Suppressor macrophage (primary cell): ENCODE measurements at regions not wholly inside any gene's neighbourhood (a gene's known extent, or its start where the extent isn't known, plus 50 kb on each side); places are given as distances from the start of the nearest gene placed in this dataset.
"Not testable (repeated sequence)": the region's sequence is repeated elsewhere in the genome, so short reads cannot be mapped to it uniquely, and the experiment has no call there.

ENCODE experiments used
- DNase-seq, 4 experiments: peaks; one replicate each; pipeline ENCODE4 v3.0.0-alpha.2; 2020 to 2022

GRCh38 chr14:86780461-86780860 is 1212.5 kb downstream of the GALC start:
- no peak for DNase-seq

GRCh38 chr14:86779416-86779815 is 1213.6 kb downstream of the GALC start:
- no peak for DNase-seq

DNA sequence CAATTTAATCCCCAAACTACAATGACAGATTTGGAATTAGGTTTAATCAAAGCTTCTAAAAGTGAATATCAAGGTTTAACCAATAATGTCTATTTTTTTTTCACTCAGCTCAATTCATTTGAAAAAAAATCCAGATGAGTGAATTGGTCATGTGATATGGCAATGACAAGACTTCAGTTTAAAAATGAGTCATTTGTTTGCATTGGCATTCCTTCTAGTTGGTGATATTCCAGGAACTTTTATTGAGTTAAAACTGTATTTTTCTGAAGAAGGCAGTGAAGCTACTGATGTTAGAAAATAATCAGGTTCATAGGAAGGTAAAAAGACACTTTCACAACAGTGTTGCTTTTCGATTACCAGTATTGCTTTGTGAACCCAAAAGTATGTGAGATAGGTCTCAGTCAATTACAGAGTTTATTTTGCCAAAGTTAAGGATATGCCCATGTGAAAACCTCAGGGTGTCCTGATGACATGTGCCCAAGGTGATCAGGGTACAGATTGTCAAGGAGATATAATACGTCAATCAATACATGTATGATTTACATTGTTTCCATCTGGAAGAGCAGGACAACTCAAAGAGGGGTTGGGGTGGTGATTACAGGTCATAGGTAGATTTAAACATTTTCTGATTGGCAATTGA is 1214.9 kb downstream of the GALC start:
- DNase-seq: no peak

DNA sequence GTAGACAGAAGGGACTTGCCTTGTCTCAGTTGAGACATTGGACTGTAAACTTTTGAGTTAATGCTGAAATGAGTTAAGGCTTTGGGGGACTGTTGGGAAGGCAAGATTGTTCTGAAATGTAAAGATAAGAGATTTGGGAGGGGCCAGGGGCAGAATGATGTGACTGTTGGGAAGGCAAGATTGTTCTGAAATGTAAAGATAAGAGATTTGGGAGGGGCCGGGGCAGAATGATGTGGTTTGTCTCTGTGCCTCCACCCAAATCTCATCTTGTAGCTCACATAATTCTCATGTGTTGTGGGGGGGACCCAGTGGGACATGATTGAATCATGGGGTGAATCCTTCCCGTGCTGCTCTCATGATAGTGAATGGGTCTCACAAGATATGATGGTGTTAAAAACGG is 1217.1 kb downstream of the GALC start:
- not testable (repeated sequence) for DNase-seq

DNA sequence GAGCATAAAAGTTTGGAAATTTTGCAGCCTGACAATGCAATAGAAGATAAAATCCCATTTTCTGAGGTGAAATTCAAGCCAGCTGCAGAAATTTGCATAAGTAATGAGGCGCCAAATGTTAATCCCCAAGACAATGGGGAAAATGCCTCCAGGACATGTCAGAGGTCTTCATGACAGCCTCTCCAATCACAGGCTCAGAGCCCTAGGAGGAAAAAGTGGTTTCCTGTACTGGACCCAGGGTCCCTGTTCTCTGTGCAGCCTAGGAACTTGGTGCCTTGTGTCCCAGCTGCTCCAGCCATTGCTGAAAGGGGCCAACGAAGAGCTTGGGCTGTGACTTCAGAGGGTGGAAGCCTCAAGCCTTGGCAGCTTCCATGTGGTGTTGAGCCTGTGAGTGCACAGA is 1218.1 kb downstream of the GALC start:
- no peak for DNase-seq

DNA sequence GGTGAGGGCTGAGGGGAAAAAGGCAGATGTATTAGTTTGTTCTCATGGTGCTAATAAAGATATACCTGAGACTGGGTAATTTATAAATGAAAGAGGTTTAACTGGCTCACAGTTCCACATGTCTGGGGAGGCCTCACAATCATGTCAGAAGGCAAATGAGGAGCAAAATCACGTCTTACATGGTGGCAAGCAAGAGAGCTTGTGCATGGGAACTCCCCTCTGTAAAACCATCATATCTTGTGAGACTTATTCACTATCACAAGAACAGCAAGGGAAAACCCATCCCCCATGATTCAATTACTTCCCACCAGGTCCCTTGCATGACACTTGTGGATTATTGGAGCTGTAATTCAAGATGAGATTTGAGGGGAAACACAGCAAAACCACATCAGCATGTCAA is 1220.9 kb downstream of the GALC start:
- DNase-seq: peak in 1 of 4 experiments; percentile 3

- peak in 2 of 4 experiments; percentile 8 to 9 for DNase-seq
Observed at GRCh38 chr14:86770186-86770585, 1222.8 kb downstream of the GALC start.

DNA sequence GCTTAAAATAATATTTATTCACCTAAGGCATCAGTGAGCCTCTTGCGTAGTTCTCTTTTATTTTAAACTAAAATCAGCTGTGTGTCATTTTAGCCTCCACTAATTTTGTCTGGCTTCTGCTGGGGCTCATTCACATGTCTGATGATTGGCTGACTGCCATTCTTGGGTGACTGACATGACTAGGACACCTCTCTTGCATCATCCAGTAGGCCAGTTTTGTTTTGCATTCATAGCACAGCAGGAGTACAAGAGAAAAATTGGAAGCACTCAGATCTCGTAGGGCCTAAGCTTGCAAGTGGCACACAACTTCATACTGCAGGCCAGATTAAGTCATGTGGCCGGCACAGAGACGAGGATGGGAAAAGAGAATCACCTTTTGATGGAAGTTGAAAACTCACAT is 1226.5 kb downstream of the GALC start:
- peak in 2 of 4 experiments; percentile 4 to 8 for DNase-seq

- no peak for DNase-seq
Observed at GRCh38 chr14:86761611-86762010, 1231.4 kb downstream of the GALC start.

GRCh38 chr14:86756521-86757190 is 1226.7 kb downstream of the FLRT2 start:
- DNase-seq: no peak

- not testable (repeated sequence) for DNase-seq
Observed at GRCh38 chr14:86750488-86750887, 1220.5 kb downstream of the FLRT2 start.

DNA sequence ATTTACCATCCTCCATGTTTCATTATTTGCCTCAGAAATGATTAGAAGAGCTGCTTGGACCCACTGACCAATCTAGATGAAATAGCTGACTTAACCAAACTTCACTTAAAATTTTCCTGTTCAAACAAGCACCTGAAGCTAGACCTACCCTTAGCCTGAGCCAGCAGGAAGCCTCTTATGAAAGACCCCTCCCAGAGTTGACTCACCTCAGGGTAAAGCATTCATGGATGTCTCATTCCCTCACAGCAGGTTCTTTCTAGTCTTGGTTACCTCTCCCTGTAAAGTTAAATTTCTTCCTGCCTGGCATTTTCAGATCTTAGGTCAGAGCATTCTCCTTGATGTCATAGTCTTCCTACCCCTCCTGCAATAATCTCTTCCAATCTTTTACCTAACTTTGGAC is 1209.8 kb downstream of the FLRT2 start:
- no peak for DNase-seq

GRCh38 chr14:86731427-86731826 is 1201.5 kb downstream of the FLRT2 start:
- DNase-seq: not testable (repeated sequence)

DNA sequence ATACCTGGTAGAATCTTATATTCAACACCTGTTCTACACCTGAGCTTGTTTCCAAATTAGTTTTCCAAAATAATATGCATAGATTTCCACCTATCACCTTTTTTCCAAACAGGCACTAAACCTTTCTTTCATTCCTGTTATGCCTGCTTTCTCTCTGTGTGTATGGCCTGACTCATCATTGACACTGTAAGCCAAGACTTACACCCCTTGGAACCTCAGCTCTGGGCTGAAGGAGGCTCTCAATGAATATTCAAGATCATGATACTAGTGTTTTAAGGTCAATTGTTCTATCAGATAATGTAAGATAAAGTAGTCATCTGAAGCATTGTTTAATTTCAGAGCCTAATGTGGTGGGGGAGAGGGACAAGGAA is 1193.3 kb downstream of the FLRT2 start:
- no peak for DNase-seq

DNA sequence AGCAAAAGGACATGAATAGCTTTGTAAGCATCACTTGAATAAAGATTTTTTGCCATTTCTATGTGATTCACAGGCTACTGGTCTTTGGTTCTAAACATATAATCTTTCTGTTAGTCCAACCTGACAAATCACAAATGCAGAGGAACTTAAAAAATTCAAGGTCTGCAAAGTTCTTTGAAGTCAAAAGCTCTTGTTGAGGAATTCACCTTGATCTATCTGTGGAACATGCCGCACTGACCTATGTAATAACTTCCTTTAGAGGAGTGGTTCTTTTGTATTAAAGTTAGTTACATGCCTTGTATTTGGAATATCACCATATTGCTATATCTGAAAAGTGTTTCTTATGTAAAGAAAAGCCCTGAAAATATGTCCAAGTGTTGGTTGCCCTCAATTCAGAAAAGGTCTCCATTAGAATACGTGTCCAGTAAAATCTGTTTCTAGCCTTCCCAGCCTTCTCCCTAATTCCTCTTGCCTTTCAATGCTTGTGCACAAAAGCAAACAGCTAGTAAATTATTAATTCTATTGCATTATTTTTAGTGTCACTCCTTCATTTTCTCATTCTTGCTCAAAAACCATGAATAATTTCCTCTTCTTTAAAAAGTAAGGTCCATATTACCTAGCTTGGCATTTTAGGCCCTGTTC is 1192.8 kb downstream of the FLRT2 start:
- no peak for DNase-seq

GRCh38 chr14:86714575-86714974 is 1184.6 kb downstream of the FLRT2 start:
- no peak for DNase-seq

- no peak for DNase-seq
Observed at GRCh38 chr14:86714153-86714552, 1184.2 kb downstream of the FLRT2 start.

DNA sequence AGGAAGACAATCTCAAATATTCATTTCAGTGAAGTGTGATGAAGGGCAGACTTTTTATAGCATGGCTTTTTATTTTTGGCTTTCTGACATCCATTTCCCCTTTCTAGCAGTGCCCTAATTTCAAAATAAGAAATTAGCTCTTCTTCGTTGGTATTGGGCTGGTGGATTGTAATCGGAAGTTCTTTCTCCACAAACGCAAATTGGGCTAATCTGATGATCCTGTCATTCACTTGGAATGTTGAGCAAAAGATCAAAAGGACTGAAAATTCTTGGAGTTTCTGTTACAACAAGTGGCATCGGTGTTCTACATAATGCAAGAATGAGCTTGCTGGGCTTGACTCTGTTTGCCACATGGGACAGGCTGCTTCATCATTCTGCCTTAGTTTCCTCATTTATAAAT is 1182.8 kb downstream of the FLRT2 start:
- peak in 3 of 4 experiments; percentile 3 to 38 (median 10) for DNase-seq

DNA sequence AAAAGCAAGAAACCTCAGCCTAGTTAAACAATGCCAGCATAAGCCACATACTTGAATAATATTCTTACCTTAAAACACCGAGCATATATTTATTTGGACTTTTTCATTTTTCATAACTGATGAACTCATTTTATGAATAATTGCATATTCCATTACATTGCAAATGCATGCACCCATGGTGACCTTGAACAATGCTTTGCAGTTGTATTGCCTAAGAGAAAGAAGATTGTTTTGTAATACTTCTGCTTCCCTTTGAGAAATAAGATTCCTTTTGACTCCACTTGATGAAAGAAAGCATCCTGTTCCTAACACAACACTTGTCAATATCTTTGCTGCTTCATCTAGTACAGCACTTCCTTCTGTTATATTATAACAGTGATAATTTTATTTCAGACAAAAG is 1182.2 kb downstream of the FLRT2 start:
- peak; percentile 15 to 74 (median 48) for DNase-seq

DNA sequence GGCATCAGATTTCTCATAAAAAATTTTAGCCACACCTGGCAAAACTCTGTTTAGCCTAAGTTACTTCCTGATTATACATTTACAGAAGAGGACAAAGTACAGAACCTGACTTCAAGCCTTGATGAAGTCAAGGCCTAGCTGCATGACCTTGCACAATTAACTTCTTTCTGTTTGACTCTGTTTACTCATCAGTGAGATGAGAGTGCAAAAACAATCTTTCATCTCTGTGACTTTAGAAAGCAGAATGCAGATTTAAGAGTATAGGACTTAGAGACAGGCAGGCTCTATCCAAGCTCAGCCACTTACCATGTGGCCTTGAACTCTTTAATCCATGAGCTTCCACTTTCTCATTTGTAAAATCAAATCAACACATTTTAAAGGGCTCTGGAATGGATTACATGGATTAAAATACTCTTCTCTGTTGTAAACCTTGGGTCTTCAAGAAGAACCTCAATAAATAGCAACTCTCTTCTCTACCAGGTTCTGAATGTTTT is 1178.9 kb downstream of the FLRT2 start:
- DNase-seq: no peak

DNA sequence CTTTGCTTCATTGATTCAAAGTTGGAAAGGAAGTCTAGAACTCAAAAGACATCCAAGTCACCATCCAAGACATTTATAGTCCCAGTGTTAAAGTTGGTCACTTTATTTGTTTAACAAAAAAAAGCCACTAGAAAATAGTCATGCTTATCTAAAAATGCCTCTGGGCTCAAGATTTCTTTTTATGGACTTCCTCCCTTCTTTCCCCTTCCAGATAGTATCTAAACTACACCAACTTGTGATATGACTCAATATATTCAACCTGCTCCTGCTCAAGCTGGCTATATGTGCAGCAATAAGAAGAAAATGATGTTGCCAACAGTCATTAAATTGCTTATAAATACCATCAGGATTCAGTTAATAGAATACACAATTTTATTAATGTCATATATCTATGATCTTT is 1177.1 kb downstream of the FLRT2 start:
- no peak for DNase-seq

DNA sequence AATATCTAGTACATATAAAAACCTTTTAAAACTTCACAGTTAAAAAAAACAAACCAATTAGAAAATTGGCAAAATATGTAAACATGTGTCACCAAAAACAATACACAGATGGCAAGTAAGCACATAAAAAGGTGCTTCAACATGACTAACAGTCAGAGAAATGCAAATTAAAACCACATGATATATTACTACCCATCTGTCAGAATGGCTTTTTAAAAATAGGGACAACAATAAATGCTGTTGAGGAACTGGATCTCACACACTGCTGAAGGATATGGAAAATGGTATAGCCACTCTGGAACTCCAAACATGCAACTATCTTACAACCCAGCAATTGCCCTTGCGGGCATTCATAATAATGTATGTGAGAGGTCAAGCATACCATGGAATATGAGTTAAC is 1153.6 kb downstream of the FLRT2 start:
- no peak for DNase-seq

GRCh38 chr14:86675059-86675458 is 1145.1 kb downstream of the FLRT2 start:
- DNase-seq: no peak

DNA sequence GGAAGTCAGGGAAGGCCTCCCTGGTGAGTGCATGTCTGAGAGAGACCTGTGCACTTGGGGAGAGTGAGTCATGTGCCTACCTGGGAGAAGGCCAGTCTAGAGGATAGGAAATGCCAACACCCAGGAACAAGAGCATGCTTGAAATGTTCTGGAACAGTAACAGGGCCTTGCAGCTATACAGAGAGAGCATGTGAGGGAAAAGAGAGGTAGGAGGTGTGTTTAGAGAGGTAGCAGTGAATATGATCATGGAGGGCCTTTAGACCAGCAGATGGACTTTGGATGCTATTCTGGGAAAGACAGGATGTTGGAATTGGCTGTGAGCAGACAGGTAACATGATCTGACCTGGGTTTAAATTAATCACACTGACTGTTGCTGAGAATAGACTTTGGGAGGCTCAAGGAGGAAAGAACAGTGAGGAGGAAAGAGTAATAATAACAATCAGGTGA is 1143.6 kb downstream of the FLRT2 start:
- no peak for DNase-seq
